ENCODE measurements at regions not wholly inside any gene's neighbourhood (a gene's known extent, or its start where the extent isn't known, plus 50 kb on each side); places are given as distances from the start of the nearest gene placed in this dataset.
"Not testable (repeated sequence)": the region's sequence is repeated elsewhere in the genome, so short reads cannot be mapped to it uniquely, and the experiment has no call there.

- Histone ChIP-seq H3K36me3 (ENCODE audit: insufficient read depth, low read length) (no peaks in the 10 kb centered on the region), H3K27ac (ENCODE audit: low read depth, low read length) (no peak overlapping the region), H3K9me3 (ENCODE audit: low read length) (no peaks in the 10 kb centered on the region), H3K4me3 (ENCODE audit: low read length) (no peak overlapping the region), H3K27me3 (ENCODE audit: insufficient read depth, low read length, poor library complexity, severe bottlenecking) (no peaks in the 10 kb centered on the region), H3K4me1 (ENCODE audit: insufficient read depth, low read length) (no peaks in the 10 kb centered on the region)
- no peak overlapping the region for H3K27ac Mint-ChIP-seq
- no peak overlapping the region for H3K4me3 Mint-ChIP-seq
- H3K36me3 Mint-ChIP-seq, result no peaks in the 10 kb centered on the region
- CTCF ChIA-PET, result no interaction called here
- POLR2A ChIA-PET, result no interaction called here
- H3K9me3 Mint-ChIP-seq, result peaks cover 0 to 4% (median 0%) of the 10 kb centered on the region in 5 donors
- no peaks in the 10 kb centered on the region for H3K27me3 Mint-ChIP-seq
- DNase-seq, result no peak
- H3K4me1 Mint-ChIP-seq, result no peaks in the 10 kb centered on the region
Observed at GRCh38 chrX:87140800-87141483, 376.7 kb upstream of the KLHL4 start.

GRCh38 chrX:87160435-87161010 lies 357.1 kb upstream of the KLHL4 start:
- Histone ChIP-seq H3K27ac (ENCODE audit: low read depth, low read length) (no peak overlapping the region), H3K9me3 (ENCODE audit: low read length) (no peaks in the 10 kb centered on the region), H3K27me3 (ENCODE audit: insufficient read depth, low read length, poor library complexity, severe bottlenecking) (no peaks in the 10 kb centered on the region), H3K36me3 (ENCODE audit: insufficient read depth, low read length) (no peaks in the 10 kb centered on the region), H3K4me3 (ENCODE audit: low read length) (no peak overlapping the region), H3K4me1 (ENCODE audit: insufficient read depth, low read length) (no peaks in the 10 kb centered on the region)
- Mint-ChIP-seq H3K27ac (no peak overlapping the region), H3K4me1 (no peaks in the 10 kb centered on the region), H3K9me3 (peaks cover 2 to 6% (median 4%) of the 10 kb centered on the region in 5 donors), H3K27me3 (peaks cover 0 to 5% of the 10 kb centered on the region in 2 donors), H3K4me3 (no peak overlapping the region), H3K36me3 (no peaks in the 10 kb centered on the region)
- ChIA-PET CTCF (no interaction called here), POLR2A (no interaction called here)
- no peak for DNase-seq

- H3K27me3 Mint-ChIP-seq, result peaks cover 0 to 3% of the 10 kb centered on the region in 2 donors
- POLR2A ChIA-PET, result no interaction called here
Observed at GRCh38 chrX:87167841-87168240, 349.8 kb upstream of the KLHL4 start.

GRCh38 chrX:87178009-87178408 lies 339.6 kb upstream of the KLHL4 start:
- DNase-seq; H3K9me3 ChIP-seq (ENCODE audit: low read length); H3K4me1 ChIP-seq (ENCODE audit: insufficient read depth, low read length); POLR2A ChIA-PET; H3K4me3 Mint-ChIP-seq; H3K27me3 Mint-ChIP-seq; H3K27me3 ChIP-seq (ENCODE audit: insufficient read depth, low read length, poor library complexity, severe bottlenecking); H3K4me3 ChIP-seq (ENCODE audit: low read length); H3K36me3 ChIP-seq (ENCODE audit: insufficient read depth, low read length); H3K36me3 Mint-ChIP-seq; CTCF ChIA-PET; H3K4me1 Mint-ChIP-seq; H3K27ac ChIP-seq (ENCODE audit: low read depth, low read length); H3K27ac Mint-ChIP-seq; H3K9me3 Mint-ChIP-seq: not testable (repeated sequence)

More at GRCh38 chrX:87167841-87168240, 349.8 kb upstream of the KLHL4 start:
- no peak overlapping the region for H3K27ac ChIP-seq (ENCODE audit: low read depth, low read length)
- H3K4me1 Mint-ChIP-seq, result no peaks in the 10 kb centered on the region
- H3K36me3 Mint-ChIP-seq, result no peaks in the 10 kb centered on the region
- no peak for DNase-seq
- no peak overlapping the region for H3K4me3 Mint-ChIP-seq
- H3K27ac Mint-ChIP-seq, result no peak overlapping the region
- CTCF ChIA-PET, result no interaction called here
- no peaks in the 10 kb centered on the region for H3K9me3 ChIP-seq (ENCODE audit: low read length)
- no peaks in the 10 kb centered on the region for H3K36me3 ChIP-seq (ENCODE audit: insufficient read depth, low read length)
- H3K27me3 ChIP-seq (ENCODE audit: insufficient read depth, low read length, poor library complexity, severe bottlenecking), result no peaks in the 10 kb centered on the region
- no peaks in the 10 kb centered on the region for H3K4me1 ChIP-seq (ENCODE audit: insufficient read depth, low read length)
- H3K4me3 ChIP-seq (ENCODE audit: low read length), result no peak overlapping the region
- H3K9me3 Mint-ChIP-seq, result peaks cover 0 to 4% (median 0%) of the 10 kb centered on the region in 5 donors

Data from CD8-positive, alpha-beta memory T cell (primary cell).